IMR-90 (cell line): ENCODE measurements at regions not wholly inside any gene's neighbourhood (a gene's known extent, or its start where the extent isn't known, plus 50 kb on each side); places are given as distances from the start of the nearest gene placed in this dataset.

Experiments used
- ATAC-seq: fragments of 200-7000 bp; cut with Tn5 transposase; 2 replicates; pipeline ENCODE4 v1.9.1; 2020; ENCODE audit warnings: low read depth, mild to moderate bottlenecking, moderate library complexity
- BruUV-seq: library from RNA; stranded (reverse); fragments of 400-500 nt; replicated peaks from 2 replicates; lab custom pipeline; 2021; lab: Mats Ljungman, UMichigan
- CTCF ChIA-PET: fragments of 300-600 bp; formaldehyde crosslinking; extraction: SDS; loops from one replicate; lab custom pipeline; 2021; ENCODE audit warnings: antibody characterized with exemption; lab: Yijun Ruan, JAX
- POLR2A ChIA-PET: fragments of 300-600 bp; sonication (Branson Sonifier 250); formaldehyde crosslinking; loops from one replicate; lab custom pipeline; 2022; ENCODE audit warnings: antibody characterized with exemption; ENCODE audit not compliant: unreplicated experiment; lab: Charles Lee
- DNase-seq: peaks from one replicate; pipeline ENCODE4 v3.0.0; 2013
- H2AFZ ChIP-seq: replicated peaks from 2 replicates; pipeline ENCODE3; 2013; ENCODE audit warnings: low read length, mild to moderate bottlenecking; ENCODE audit not compliant: poor library complexity
- H2AK5ac ChIP-seq: 2 replicates; pipeline ENCODE4 v1.6.1; 2013; ENCODE audit warnings: low read depth, low read length, inconsistent platforms
- H2AK9ac ChIP-seq: replicated peaks from 2 replicates; pipeline ENCODE3; 2013; ENCODE audit warnings: mild to moderate bottlenecking, low read depth, low read length, moderate library complexity; ENCODE audit not compliant: poor library complexity
- H2BK120ac ChIP-seq: 2 replicates; pipeline ENCODE4 v1.6.1; 2013; ENCODE audit warnings: low read depth, low read length, inconsistent platforms
- H2BK15ac ChIP-seq: 3 replicates; pipeline ENCODE4 v1.6.1; 2013; ENCODE audit warnings: low read depth, low read length, inconsistent platforms
- H2BK20ac ChIP-seq: 2 replicates; pipeline ENCODE4 v1.6.1; 2013; ENCODE audit warnings: low read depth, mild to moderate bottlenecking, inconsistent platforms, low read length, moderate library complexity
- H2BK5ac ChIP-seq: 2 replicates; pipeline ENCODE4 v1.6.1; 2013; ENCODE audit warnings: mild to moderate bottlenecking, low read depth, low read length, inconsistent platforms; ENCODE audit not compliant: poor library complexity, severe bottlenecking
- H3K14ac ChIP-seq: replicated peaks from 2 replicates; pipeline ENCODE4 v1.6.1; 2013; ENCODE audit warnings: low read depth, low read length, inconsistent platforms
- H3K18ac ChIP-seq: 2 replicates; pipeline ENCODE4 v1.6.1; 2013; ENCODE audit warnings: low read depth, low read length, control low read depth
- H3K23ac ChIP-seq: 2 replicates; pipeline ENCODE4 v1.6.1; 2013; ENCODE audit warnings: low read depth, low read length, inconsistent platforms
- H3K27ac ChIP-seq: 2 replicates; pipeline ENCODE4 v1.5.1; 2013; ENCODE audit warnings: mild to moderate bottlenecking, control low read depth, low read length; ENCODE audit not compliant: insufficient read depth
- H3K27me3 ChIP-seq: 2 replicates; pipeline ENCODE4 v1.6.1; 2013; ENCODE audit warnings: low read length; ENCODE audit not compliant: control insufficient read depth, insufficient read depth
- H3K36me3 ChIP-seq: 2 replicates; pipeline ENCODE4 v1.6.1; 2013; ENCODE audit warnings: low read length, mixed read lengths; ENCODE audit not compliant: control insufficient read depth, insufficient read depth
- H3K4ac ChIP-seq: 2 replicates; pipeline ENCODE4 v1.6.1; 2013; ENCODE audit warnings: low read depth, low read length, inconsistent platforms
- H3K4me1 ChIP-seq: 2 replicates; pipeline ENCODE4 v1.6.1; 2013; ENCODE audit warnings: low read length, mixed read lengths; ENCODE audit not compliant: control insufficient read depth, insufficient read depth
- H3K4me2 ChIP-seq: 2 replicates; pipeline ENCODE4 v1.6.1; 2013; ENCODE audit warnings: low read depth, mild to moderate bottlenecking, control low read depth, low read length, moderate library complexity
- H3K4me3 ChIP-seq: 2 replicates; pipeline ENCODE4 v1.5.1; 2013; ENCODE audit warnings: low read depth, mild to moderate bottlenecking, control low read depth, low read length, moderate library complexity; ENCODE audit not compliant: insufficient read depth
- H3K56ac ChIP-seq: 2 replicates; pipeline ENCODE4 v1.6.1; 2013; ENCODE audit warnings: low read length, inconsistent platforms; ENCODE audit not compliant: insufficient read depth; ENCODE audit errors: extremely low read depth
- H3K79me1 ChIP-seq, 2 experiments: 2 replicates each; pipeline ENCODE4 v1.6.1; 2013; ENCODE audit warnings: low read length in 2 of 2, inconsistent platforms in 1 of 2, low read depth in 1 of 2
- H3K9ac ChIP-seq: 2 replicates; pipeline ENCODE4 v1.6.1; 2013; ENCODE audit warnings: low read depth, low read length, control low read depth
- H3K9me1 ChIP-seq: 2 replicates; pipeline ENCODE4 v1.6.1; 2013; ENCODE audit warnings: low read length, inconsistent platforms; ENCODE audit not compliant: insufficient read depth
- H3K9me3 ChIP-seq: 2 replicates; pipeline ENCODE4 v1.6.1; 2013; ENCODE audit warnings: low read length; ENCODE audit not compliant: control insufficient read depth, insufficient read depth
- H4K20me1 ChIP-seq: 2 replicates; pipeline ENCODE4 v1.6.1; 2013; ENCODE audit warnings: low read length, inconsistent platforms; ENCODE audit not compliant: insufficient read depth
- H4K5ac ChIP-seq: 2 replicates; pipeline ENCODE4 v1.6.1; 2013; ENCODE audit warnings: mild to moderate bottlenecking, low read depth, low read length, control low read depth
- H4K8ac ChIP-seq, 2 experiments: 2 replicates each; pipeline ENCODE4 v1.6.1; 2013; ENCODE audit warnings: low read depth in 2 of 2, low read length in 2 of 2, control low read depth in 1 of 2, inconsistent platforms in 1 of 2
- H4K91ac ChIP-seq: 2 replicates; pipeline ENCODE4 v1.6.1; 2013; ENCODE audit warnings: low read depth, low read length, inconsistent platforms; ENCODE audit not compliant: insufficient read depth
- BHLHE40 ChIP-seq: fragments of 150-350 bp; IDR thresholded peaks from 2 replicates; pipeline ENCODE4 v1.6.1; 2016; ENCODE audit warnings: mild to moderate bottlenecking, low read depth, low read length
- CHD1 ChIP-seq: IDR thresholded peaks from 2 replicates; pipeline ENCODE4 v1.6.1; 2012; ENCODE audit warnings: low read depth, low read length, improper control_type of control experiment
- MXI1 ChIP-seq: IDR thresholded peaks from 2 replicates; pipeline ENCODE4 v1.6.1; 2012; ENCODE audit warnings: low read depth, mild to moderate bottlenecking, low read length, moderate library complexity, borderline replicate concordance
- NFE2L2 ChIP-seq: fragments of 150-350 bp; IDR thresholded peaks from 2 replicates; pipeline ENCODE4 v1.6.1; 2016; ENCODE audit warnings: low read depth, mild to moderate bottlenecking, low read length
- POLR2A ChIP-seq: IDR thresholded peaks from 2 replicates; pipeline ENCODE4 v1.6.1; 2012; ENCODE audit warnings: mild to moderate bottlenecking, low read depth, low read length
- RAD21 ChIP-seq: IDR thresholded peaks from 2 replicates; pipeline ENCODE4 v1.6.1; 2012; ENCODE audit warnings: low read length, improper control_type of control experiment
- RFX5 ChIP-seq: IDR thresholded peaks from 2 replicates; pipeline ENCODE4 v1.8.0; 2012; ENCODE audit warnings: low read depth, mild to moderate bottlenecking, low read length, moderate library complexity
- WGBS, 2 experiments: methylation state at CpG; one replicate each; pipeline versions ENCODE4 v1.1.5 to v1.1.7; 2013; ENCODE audit warnings: missing lambda C conversion rate in 2 of 2; ENCODE audit not compliant: insufficient read length in 1 of 2; ENCODE audit errors: extremely low coverage in 2 of 2; 5-methylcytosine and 5-hydroxymethylcytosine counted together
- dilution Hi-C: fragments of 300-500 bp; cut with HindIII; formaldehyde crosslinking; loops from one replicate; pipeline ENCODE4 v1.14.3; 2018; ENCODE audit warnings: low sequenced_read_pairs; ENCODE audit not compliant: unreplicated experiment
- in situ Hi-C: fragments of 300-500 bp; cut with MboI; formaldehyde crosslinking; loops from 3 replicates; pipeline ENCODE4 v1.14.3; 2019; ENCODE audit warnings: low sequenced_read_pairs, inconsistent platforms, mixed read lengths
- intact Hi-C: fragments of 100-400 bp; cut with micrococcal nuclease; formaldehyde crosslinking; loops from 2 replicates; pipeline ENCODE4 v1.10.0; 2022
- TF ChIP-seq, protein P1 (sequence below): fragments of 150-350 bp; IDR thresholded peaks from 2 replicates; pipeline ENCODE4 v1.6.1; 2016; ENCODE audit warnings: low read depth, mild to moderate bottlenecking, low read length, moderate library complexity, borderline replicate concordance
- TF ChIP-seq, protein P2 (sequence below): fragments of 150-350 bp; IDR thresholded peaks from 2 replicates; pipeline ENCODE4 v1.6.1; 2017; ENCODE audit warnings: mild to moderate bottlenecking, antibody characterized with exemption, low read length, low read depth
- TF ChIP-seq, protein P3 (sequence below): conservative IDR thresholded peaks from 2 replicates; pipeline ENCODE4 v1.5.1; 2012; ENCODE audit warnings: mild to moderate bottlenecking, low read depth, low read length, improper control_type of control experiment

DNA sequence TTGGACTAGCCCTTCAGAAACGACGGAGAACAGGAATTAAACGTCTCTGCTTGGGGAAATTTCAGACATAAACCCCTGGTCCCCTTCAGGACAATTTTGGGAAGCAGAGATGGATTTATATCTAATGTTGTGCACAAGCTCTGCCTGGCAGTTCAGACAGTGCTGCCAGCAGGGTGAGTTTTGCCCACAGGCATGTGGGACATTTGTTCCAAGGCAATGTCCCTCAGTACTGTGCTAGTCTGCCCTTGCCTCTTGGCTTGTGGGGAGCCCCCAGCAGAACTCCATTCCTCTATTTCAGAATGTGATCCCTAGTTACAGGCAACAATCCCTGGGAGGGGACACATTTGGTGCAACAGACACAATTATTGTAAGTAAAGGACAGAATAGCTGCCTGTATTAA is 76.5 kb upstream of the GPR12 start:
- TF ChIP-seq RFX5 = no peak
- TF ChIP-seq BHLHE40 = no peak
- TF ChIP-seq, protein P1, sequence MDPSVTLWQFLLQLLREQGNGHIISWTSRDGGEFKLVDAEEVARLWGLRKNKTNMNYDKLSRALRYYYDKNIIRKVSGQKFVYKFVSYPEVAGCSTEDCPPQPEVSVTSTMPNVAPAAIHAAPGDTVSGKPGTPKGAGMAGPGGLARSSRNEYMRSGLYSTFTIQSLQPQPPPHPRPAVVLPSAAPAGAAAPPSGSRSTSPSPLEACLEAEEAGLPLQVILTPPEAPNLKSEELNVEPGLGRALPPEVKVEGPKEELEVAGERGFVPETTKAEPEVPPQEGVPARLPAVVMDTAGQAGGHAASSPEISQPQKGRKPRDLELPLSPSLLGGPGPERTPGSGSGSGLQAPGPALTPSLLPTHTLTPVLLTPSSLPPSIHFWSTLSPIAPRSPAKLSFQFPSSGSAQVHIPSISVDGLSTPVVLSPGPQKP = no peak
- TF ChIP-seq CHD1 = no peak
- TF ChIP-seq, protein P2, sequence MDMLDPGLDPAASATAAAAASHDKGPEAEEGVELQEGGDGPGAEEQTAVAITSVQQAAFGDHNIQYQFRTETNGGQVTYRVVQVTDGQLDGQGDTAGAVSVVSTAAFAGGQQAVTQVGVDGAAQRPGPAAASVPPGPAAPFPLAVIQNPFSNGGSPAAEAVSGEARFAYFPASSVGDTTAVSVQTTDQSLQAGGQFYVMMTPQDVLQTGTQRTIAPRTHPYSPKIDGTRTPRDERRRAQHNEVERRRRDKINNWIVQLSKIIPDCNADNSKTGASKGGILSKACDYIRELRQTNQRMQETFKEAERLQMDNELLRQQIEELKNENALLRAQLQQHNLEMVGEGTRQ = no peak
- TF ChIP-seq NFE2L2 = no peak
- TF ChIP-seq RAD21 = no peak
- TF ChIP-seq, protein P3, sequence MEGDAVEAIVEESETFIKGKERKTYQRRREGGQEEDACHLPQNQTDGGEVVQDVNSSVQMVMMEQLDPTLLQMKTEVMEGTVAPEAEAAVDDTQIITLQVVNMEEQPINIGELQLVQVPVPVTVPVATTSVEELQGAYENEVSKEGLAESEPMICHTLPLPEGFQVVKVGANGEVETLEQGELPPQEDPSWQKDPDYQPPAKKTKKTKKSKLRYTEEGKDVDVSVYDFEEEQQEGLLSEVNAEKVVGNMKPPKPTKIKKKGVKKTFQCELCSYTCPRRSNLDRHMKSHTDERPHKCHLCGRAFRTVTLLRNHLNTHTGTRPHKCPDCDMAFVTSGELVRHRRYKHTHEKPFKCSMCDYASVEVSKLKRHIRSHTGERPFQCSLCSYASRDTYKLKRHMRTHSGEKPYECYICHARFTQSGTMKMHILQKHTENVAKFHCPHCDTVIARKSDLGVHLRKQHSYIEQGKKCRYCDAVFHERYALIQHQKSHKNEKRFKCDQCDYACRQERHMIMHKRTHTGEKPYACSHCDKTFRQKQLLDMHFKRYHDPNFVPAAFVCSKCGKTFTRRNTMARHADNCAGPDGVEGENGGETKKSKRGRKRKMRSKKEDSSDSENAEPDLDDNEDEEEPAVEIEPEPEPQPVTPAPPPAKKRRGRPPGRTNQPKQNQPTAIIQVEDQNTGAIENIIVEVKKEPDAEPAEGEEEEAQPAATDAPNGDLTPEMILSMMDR = no peak
- no peak for TF ChIP-seq MXI1
- TF ChIP-seq POLR2A = no peak
- no peak overlapping the region for H3K23ac ChIP-seq
- H3K79me1 ChIP-seq = no peaks in the 10 kb centered on the region
- no peak overlapping the region for H2BK15ac ChIP-seq
- no peaks in the 10 kb centered on the region for H3K4me1 ChIP-seq
- WGBS, 2 experiments = 100% methylated on average over 2 of the region's 3 CpGs; no CpG with 5 or more reads in 1 of the 2 experiments
- no peak overlapping the region for H2BK20ac ChIP-seq
- H3K4me3 ChIP-seq = no peak overlapping the region
- dilution Hi-C loops (no loop called here), intact Hi-C loops (no loop called here), in situ Hi-C loops (no loop called here)
- H3K9me1 ChIP-seq = no peaks in the 10 kb centered on the region
- no peak for DNase-seq
- H4K8ac ChIP-seq = no peak overlapping the region
- H3K27me3 ChIP-seq = peaks cover 3% of the 10 kb centered on the region
- no peak overlapping the region for H4K91ac ChIP-seq
- no peaks in the 10 kb centered on the region for H4K20me1 ChIP-seq
- no peak overlapping the region for H3K14ac ChIP-seq
- H2AK5ac ChIP-seq = no peak overlapping the region
- no peak overlapping the region for H2AK9ac ChIP-seq
- H3K27ac ChIP-seq = no peak overlapping the region
- H2BK120ac ChIP-seq = no peak overlapping the region
- H3K18ac ChIP-seq = no peak overlapping the region
- H3K36me3 ChIP-seq = no peaks in the 10 kb centered on the region
- H3K9me3 ChIP-seq = no peaks in the 10 kb centered on the region
- CTCF ChIA-PET = no interaction called here
- H2AFZ ChIP-seq = no peak overlapping the region
- H4K5ac ChIP-seq = no peak overlapping the region
- H3K56ac ChIP-seq = no peak overlapping the region
- ATAC-seq = no peak
- POLR2A ChIA-PET = no interaction called here
- no TSS peak for BruUV-seq
- no peak overlapping the region for H3K4me2 ChIP-seq
- H3K9ac ChIP-seq = no peak overlapping the region
- H2BK5ac ChIP-seq = no peak overlapping the region
- no peak overlapping the region for H3K4ac ChIP-seq
